LNCAP (cell line): ENCODE measurements at regions not wholly inside any gene's neighbourhood (a gene's known extent, or its start where the extent isn't known, plus 50 kb on each side); places are given as distances from the start of the nearest gene placed in this dataset.

Experiments used
- CTCF ChIP-seq: fragments of 450-650 bp; IDR thresholded peaks from 2 replicates; pipeline ENCODE4 v1.5.1; 2017; ENCODE audit warnings: mild to moderate bottlenecking

- no peak for TF ChIP-seq CTCF
Measured at GRCh38 chr17:77725846-77726245, 232.7 kb upstream of the TNRC6C start.

GRCh38 chr17:77726549-77727006 is 231.9 kb upstream of the TNRC6C start:
- TF ChIP-seq CTCF = no peak

GRCh38 chr17:77727037-77727615 is 231.4 kb upstream of the TNRC6C start:
- no peak for TF ChIP-seq CTCF

- no peak for TF ChIP-seq CTCF
Measured at GRCh38 chr17:77728474-77728795, 230.1 kb upstream of the TNRC6C start.

GRCh38 chr17:77728871-77729270 is 229.6 kb upstream of the TNRC6C start:
- no peak for TF ChIP-seq CTCF

GRCh38 chr17:77729587-77729986 is 228.9 kb upstream of the TNRC6C start:
- no peak for TF ChIP-seq CTCF

- TF ChIP-seq CTCF = no peak
Measured at GRCh38 chr17:77730376-77730775, 228.1 kb upstream of the TNRC6C start.

GRCh38 chr17:77733576-77734296 is 224.8 kb upstream of the TNRC6C start:
- TF ChIP-seq CTCF = no peak
